ENCODE measurements at regions not wholly inside any gene's neighbourhood (a gene's known extent, or its start where the extent isn't known, plus 50 kb on each side); places are given as distances from the start of the nearest gene placed in this dataset.

DNA sequence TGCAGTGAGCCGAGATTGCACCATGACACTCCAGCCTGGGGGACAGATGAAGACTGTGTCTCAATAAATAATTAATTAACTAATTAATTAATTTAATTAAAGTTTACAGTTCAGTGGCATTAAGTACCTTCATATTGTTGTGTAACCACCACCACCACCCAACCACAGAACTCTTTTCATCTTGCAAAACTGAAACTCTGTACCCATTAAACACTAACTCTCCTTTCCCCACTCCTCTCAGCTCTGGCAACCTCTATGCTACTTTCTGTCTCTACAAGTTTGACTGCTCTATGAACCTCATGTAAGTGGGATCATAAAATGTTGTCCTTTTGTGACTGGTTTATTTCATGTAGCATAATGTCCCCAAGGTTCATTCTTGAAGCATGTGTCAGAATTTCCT lies 259.3 kb upstream of the MDFIC2 start:
- CTCF ChIA-PET = no interaction called here
- POLR2A ChIA-PET (ENCODE audit: low non-redundant PET) = no interaction called here
- no peak overlapping the region for H3K27ac ChIP-seq
- DNase-seq (ENCODE audit: low spot score) = no peak
- TF ChIP-seq, protein P1, sequence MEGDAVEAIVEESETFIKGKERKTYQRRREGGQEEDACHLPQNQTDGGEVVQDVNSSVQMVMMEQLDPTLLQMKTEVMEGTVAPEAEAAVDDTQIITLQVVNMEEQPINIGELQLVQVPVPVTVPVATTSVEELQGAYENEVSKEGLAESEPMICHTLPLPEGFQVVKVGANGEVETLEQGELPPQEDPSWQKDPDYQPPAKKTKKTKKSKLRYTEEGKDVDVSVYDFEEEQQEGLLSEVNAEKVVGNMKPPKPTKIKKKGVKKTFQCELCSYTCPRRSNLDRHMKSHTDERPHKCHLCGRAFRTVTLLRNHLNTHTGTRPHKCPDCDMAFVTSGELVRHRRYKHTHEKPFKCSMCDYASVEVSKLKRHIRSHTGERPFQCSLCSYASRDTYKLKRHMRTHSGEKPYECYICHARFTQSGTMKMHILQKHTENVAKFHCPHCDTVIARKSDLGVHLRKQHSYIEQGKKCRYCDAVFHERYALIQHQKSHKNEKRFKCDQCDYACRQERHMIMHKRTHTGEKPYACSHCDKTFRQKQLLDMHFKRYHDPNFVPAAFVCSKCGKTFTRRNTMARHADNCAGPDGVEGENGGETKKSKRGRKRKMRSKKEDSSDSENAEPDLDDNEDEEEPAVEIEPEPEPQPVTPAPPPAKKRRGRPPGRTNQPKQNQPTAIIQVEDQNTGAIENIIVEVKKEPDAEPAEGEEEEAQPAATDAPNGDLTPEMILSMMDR (conservative IDR thresholded peaks at IDR 0.05; ENCODE audit: low read depth) = no peak

DNA sequence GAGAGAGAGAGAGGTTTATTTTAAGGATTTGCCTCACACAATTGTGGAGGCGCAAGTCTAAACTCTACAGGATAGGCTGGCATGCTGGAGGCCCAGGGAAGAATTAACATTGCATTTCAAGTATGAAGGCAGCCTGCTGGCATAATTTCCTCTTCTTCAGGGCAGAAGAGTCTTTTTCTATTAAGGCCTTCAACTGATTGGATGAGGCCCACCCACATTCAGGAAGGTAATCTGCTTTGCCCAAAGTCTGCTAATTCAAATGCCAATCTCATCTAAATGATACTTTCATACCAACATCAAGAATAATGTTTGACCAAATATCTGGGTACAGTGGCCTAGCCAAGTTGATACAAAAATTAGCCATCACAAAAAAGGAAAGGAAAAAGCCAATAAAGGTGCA lies 258.1 kb upstream of the MDFIC2 start:
- ChIA-PET CTCF (no interaction called here), POLR2A (ENCODE audit: low non-redundant PET) (no interaction called here)
- TF ChIP-seq, protein P1 (conservative IDR thresholded peaks at IDR 0.05; ENCODE audit: low read depth) = no peak
- H3K27ac ChIP-seq = no peak overlapping the region
- DNase-seq (ENCODE audit: low spot score) = no peak

DNA sequence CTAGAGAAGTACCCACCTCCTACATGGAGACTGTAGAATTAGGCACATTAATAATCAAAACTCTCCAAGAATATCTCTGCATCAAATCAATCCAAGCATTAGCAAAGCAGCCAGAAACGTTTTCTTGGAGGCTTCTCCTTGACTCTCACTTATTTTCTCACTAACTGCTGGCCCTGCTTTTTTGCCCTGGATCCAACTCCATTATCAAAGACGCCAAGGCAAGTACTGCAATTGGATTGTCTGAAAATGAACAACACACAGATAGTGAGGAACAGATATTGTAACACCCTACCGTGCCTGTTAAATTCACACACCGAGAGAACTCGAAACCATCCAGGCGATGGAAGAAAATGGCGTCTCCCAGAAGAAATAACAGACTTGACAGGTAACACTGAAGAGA lies 256.2 kb upstream of the MDFIC2 start:
- TF ChIP-seq, protein P1 (conservative IDR thresholded peaks at IDR 0.05; ENCODE audit: low read depth) = no peak
- no peak for DNase-seq (ENCODE audit: low spot score)
- CTCF ChIA-PET = no interaction called here
- H3K27ac ChIP-seq = no peak overlapping the region
- POLR2A ChIA-PET (ENCODE audit: low non-redundant PET) = no interaction called here

DNA sequence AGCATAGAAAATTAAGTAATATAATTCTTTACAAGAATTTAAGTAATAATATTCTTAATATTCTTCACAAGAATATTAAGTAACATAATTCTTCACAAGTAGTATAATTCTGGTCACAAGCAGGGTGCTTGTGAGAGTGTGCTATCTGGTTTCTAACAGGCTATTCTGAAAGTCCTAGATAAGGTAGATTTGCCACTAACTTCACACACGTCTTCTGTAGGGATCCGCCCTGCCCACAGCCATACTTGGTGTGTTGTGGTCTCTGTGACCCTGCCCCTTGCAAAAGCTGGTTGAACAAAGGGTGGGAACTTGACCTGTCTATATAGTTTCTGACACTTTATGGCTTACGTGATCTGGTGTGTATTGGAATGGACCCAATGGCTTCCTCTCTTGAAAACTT lies 253.4 kb upstream of the MDFIC2 start:
- DNase-seq (ENCODE audit: low spot score) = no peak
- H3K27ac ChIP-seq = no peak overlapping the region
- TF ChIP-seq, protein P1 (conservative IDR thresholded peaks at IDR 0.05; ENCODE audit: low read depth) = no peak
- ChIA-PET POLR2A (ENCODE audit: low non-redundant PET) (no interaction called here), CTCF (no interaction called here)

DNA sequence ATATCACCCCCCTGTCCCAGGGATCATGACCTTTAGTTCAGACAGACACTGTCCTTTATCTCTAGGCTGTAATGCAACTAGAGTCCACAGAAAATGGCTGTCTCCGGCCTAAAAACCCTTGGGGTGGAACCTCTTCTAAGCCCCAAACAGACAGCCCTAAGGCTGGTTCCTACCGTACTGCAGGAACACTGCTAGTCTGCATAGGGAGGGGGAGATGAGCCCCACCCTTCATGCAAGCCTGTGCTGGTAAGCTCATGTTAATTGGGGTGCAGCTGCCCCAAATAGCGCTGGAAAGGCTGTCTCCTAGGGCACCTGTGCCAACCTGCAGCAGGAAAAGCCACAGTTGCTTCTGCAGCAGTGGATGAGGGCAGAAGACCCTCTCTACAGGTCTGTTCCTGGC lies 252.1 kb upstream of the MDFIC2 start:
- POLR2A ChIA-PET (ENCODE audit: low non-redundant PET) = no interaction called here
- TF ChIP-seq, protein P1 (conservative IDR thresholded peaks at IDR 0.05; ENCODE audit: low read depth) = no peak
- DNase-seq (ENCODE audit: low spot score) = no peak
- H3K27ac ChIP-seq = no peak overlapping the region
- CTCF ChIA-PET = no interaction called here

DNA sequence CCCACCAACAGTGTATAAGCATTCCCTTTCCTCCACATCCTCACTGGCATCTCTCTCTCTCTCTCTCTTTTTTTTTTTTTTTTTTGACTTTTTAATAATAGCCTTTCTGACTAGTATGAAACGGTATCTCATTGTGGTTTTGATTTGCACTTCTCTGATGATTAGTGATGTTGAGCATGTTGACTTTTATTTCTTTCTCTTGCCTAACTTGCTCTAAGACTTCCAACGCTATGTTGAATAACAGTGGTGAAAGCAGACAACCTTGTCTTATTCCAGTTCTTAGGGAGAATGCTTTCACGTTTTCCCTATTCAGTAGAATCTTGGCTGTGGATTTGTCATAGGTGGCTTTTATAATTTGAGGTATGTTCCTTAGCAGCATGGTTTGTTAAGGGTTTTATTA lies 249.4 kb upstream of the MDFIC2 start:
- ChIA-PET POLR2A (ENCODE audit: low non-redundant PET) (no interaction called here), CTCF (no interaction called here)
- no peak overlapping the region for H3K27ac ChIP-seq
- no peak for DNase-seq (ENCODE audit: low spot score)
- TF ChIP-seq, protein P1 (conservative IDR thresholded peaks at IDR 0.05; ENCODE audit: low read depth) = no peak

DNA sequence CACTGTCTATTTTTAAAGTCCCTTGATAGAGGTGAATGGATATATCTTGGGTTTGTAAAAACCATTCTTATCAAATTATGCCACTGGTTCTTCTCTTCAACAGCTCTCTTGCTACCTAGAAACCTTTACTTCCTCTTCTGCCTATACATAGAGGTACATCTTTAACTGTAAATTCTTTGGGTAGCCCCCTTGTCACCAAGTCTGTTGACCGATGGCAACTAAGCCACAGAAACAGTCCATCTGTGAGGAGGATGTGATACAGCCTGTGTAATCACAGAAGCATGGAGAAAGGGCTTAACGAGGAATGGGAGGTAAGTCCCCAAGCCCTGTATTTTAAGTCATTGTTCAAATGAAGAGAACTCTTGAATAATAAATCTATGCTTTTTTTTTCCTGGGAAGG lies 246.5 kb upstream of the MDFIC2 start:
- no peak overlapping the region for H3K27ac ChIP-seq
- POLR2A ChIA-PET (ENCODE audit: low non-redundant PET) = no interaction called here
- CTCF ChIA-PET = no interaction called here
- TF ChIP-seq, protein P1 (conservative IDR thresholded peaks at IDR 0.05; ENCODE audit: low read depth) = no peak
- no peak for DNase-seq (ENCODE audit: low spot score)

Data from RWPE1 (cell line).